ENCODE measurements at regions not wholly inside any gene's neighbourhood (a gene's known extent, or its start where the extent isn't known, plus 50 kb on each side); places are given as distances from the start of the nearest gene placed in this dataset.
"Not testable (repeated sequence)": the region's sequence is repeated elsewhere in the genome, so short reads cannot be mapped to it uniquely, and the experiment has no call there.

DNA sequence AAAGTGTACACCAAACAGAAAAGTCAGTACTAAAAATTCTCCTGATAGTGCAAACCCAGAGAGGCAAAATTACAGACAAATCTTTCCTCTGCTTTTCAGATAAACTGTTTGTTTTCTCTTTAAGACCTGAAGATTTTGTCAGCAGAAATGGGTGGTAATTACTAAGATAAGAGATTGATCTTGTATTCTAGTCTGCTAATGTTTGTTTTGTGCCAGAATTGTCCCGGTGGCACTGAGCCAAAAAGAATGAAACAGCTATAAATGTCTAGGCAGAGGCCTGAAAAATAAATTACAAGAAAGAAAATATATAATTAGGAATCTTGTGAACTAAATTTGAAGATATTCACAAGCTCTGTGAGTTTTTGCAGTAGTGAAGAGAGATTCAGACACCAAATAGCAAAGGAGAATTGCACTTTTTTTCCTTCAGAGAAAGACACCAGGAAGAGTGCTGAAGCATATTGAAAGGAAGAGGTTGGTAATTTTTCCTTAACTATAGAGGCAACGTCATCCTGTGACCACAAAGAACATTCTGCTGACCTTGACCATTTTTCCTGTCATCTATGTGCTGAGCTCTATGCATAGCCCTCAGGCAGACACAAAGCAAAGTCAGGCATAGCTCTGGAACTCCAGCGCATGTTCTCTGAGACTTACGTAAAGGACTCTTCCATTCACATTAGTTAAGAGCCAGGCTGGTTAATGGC, 314.5 kb upstream of the RASGEF1B start:
- H3K4me3 Mint-ChIP-seq (ENCODE audit: unreplicated experiment) = no peak overlapping the region
- TF ChIP-seq, protein P1, sequence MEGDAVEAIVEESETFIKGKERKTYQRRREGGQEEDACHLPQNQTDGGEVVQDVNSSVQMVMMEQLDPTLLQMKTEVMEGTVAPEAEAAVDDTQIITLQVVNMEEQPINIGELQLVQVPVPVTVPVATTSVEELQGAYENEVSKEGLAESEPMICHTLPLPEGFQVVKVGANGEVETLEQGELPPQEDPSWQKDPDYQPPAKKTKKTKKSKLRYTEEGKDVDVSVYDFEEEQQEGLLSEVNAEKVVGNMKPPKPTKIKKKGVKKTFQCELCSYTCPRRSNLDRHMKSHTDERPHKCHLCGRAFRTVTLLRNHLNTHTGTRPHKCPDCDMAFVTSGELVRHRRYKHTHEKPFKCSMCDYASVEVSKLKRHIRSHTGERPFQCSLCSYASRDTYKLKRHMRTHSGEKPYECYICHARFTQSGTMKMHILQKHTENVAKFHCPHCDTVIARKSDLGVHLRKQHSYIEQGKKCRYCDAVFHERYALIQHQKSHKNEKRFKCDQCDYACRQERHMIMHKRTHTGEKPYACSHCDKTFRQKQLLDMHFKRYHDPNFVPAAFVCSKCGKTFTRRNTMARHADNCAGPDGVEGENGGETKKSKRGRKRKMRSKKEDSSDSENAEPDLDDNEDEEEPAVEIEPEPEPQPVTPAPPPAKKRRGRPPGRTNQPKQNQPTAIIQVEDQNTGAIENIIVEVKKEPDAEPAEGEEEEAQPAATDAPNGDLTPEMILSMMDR (IDR thresholded peaks at IDR 0.05) = no peak

DNA sequence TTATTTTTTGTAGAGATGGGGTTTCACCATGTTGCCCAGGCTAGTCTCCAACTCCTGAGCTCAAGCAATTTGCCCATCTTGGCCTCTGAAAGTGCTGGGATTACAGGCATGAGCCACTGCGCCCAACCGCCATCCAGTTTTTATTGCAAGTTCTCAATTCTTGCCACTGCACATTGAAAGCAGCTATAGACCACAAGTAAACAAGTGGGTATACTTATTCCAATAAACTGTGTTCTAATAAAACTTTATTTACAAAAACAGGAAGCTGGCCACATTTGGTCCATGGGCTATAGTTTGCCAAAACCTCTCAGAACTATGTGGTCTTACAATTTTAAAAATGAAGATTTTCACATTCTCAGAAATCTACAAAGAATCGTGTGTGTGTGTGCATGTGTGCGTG, 313.6 kb upstream of the RASGEF1B start:
- H3K27me3 Mint-ChIP-seq (ENCODE audit: low read depth) = peaks cover 7% of the 10 kb centered on the region
- H3K36me3 Mint-ChIP-seq (ENCODE audit: low read depth) = no peaks in the 10 kb centered on the region
- no peak overlapping the region for H3K4me3 Mint-ChIP-seq (ENCODE audit: unreplicated experiment)
- peaks cover 10% of the 10 kb centered on the region for H3K4me1 Mint-ChIP-seq (ENCODE audit: low read depth)
- no peaks in the 10 kb centered on the region for H3K9me3 Mint-ChIP-seq (ENCODE audit: low read depth)
- no peak for DNase-seq (ENCODE audit: low spot score)
- H3K27ac Mint-ChIP-seq (ENCODE audit: unreplicated experiment) = no peak overlapping the region
- TF ChIP-seq, protein P1 (IDR thresholded peaks at IDR 0.05) = no peak

More for the DNA sequence above, 314.5 kb upstream of the RASGEF1B start:
- DNase-seq (ENCODE audit: low spot score) = no peak
- Mint-ChIP-seq H3K9me3 (ENCODE audit: low read depth) (no peaks in the 10 kb centered on the region), H3K4me1 (ENCODE audit: low read depth) (peaks cover 10% of the 10 kb centered on the region), H3K27ac (ENCODE audit: unreplicated experiment) (no peak overlapping the region), H3K27me3 (ENCODE audit: low read depth) (peaks cover 6% of the 10 kb centered on the region), H3K36me3 (ENCODE audit: low read depth) (no peaks in the 10 kb centered on the region)

DNA sequence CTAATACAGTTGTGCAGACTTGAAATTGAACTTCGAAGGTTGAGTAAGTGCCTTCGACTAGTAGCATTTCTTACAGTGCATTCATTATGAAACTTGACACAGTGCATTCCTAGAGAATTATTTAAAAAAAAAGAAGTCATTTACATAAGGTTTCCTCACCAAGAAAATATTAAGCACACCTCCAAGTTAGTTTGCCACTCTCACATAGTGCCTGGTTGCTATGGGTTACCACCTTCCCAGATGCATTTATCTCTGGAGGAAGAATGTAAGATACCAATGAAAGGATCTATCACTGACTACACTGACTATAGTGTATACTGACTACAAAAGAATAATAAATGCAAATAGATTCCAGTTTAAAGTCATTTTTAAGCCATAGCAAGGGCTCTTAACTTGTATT, 311.9 kb upstream of the RASGEF1B start:
- no peaks in the 10 kb centered on the region for H3K36me3 Mint-ChIP-seq (ENCODE audit: low read depth)
- H3K4me1 Mint-ChIP-seq (ENCODE audit: low read depth) = peaks cover 10% of the 10 kb centered on the region
- H3K4me3 Mint-ChIP-seq (ENCODE audit: unreplicated experiment) = no peak overlapping the region
- no peaks in the 10 kb centered on the region for H3K9me3 Mint-ChIP-seq (ENCODE audit: low read depth)
- TF ChIP-seq, protein P1 (IDR thresholded peaks at IDR 0.05) = no peak
- H3K27ac Mint-ChIP-seq (ENCODE audit: unreplicated experiment) = no peak overlapping the region
- no peak for DNase-seq (ENCODE audit: low spot score)
- H3K27me3 Mint-ChIP-seq (ENCODE audit: low read depth) = peaks cover 6% of the 10 kb centered on the region

DNA sequence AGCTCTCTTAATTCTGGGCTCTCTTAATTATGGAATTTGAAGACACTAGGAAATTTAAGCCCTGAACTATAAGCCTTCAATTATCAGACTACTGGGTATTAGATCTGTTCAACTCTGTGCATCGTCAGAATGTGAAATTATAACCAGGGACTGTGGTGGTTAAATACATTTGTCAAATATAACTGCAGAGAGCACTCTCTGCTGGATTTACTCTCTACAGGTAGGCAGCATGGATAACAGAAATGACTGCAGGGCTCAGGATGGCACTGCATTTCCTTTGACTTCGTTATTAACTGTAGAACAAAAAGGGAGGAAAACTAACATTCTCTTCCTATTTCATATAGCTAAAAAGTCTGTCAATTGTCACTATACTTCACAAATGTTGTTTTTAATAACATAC, 310.1 kb upstream of the RASGEF1B start:
- Mint-ChIP-seq H3K36me3 (ENCODE audit: low read depth) (no peaks in the 10 kb centered on the region), H3K9me3 (ENCODE audit: low read depth) (peaks cover 3% of the 10 kb centered on the region), H3K4me1 (ENCODE audit: low read depth) (peaks cover 10% of the 10 kb centered on the region), H3K27me3 (ENCODE audit: low read depth) (peaks cover 7% of the 10 kb centered on the region), H3K27ac (ENCODE audit: unreplicated experiment) (no peak overlapping the region), H3K4me3 (ENCODE audit: unreplicated experiment) (no peak overlapping the region)
- DNase-seq (ENCODE audit: low spot score) = no peak
- TF ChIP-seq, protein P1 (IDR thresholded peaks at IDR 0.05) = no peak

DNA sequence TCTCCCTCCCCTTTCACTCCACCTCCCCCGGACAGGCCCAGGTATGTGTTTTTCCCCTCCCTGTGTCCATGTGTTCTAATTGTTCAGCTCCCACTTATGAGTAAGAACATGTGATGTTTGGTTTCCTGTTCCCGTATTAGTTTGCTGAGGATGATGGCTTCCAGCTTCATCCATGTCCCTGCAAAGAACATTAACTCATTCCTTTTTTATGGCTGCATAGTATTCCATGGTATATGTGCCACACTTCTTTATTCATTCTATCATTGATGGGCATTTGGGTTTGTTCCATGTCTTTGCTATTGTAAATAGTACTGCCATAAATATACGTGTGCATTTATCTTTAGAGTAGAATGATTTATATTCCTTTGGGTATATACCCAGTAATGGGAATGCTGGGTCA, 306.0 kb upstream of the RASGEF1B start:
- H3K4me3 Mint-ChIP-seq (ENCODE audit: unreplicated experiment); H3K36me3 Mint-ChIP-seq (ENCODE audit: low read depth); H3K4me1 Mint-ChIP-seq (ENCODE audit: low read depth); H3K27ac Mint-ChIP-seq (ENCODE audit: unreplicated experiment); H3K9me3 Mint-ChIP-seq (ENCODE audit: low read depth); DNase-seq (ENCODE audit: low spot score): not testable (repeated sequence)
- peaks cover 12% of the 10 kb centered on the region for H3K27me3 Mint-ChIP-seq (ENCODE audit: low read depth)

DNA sequence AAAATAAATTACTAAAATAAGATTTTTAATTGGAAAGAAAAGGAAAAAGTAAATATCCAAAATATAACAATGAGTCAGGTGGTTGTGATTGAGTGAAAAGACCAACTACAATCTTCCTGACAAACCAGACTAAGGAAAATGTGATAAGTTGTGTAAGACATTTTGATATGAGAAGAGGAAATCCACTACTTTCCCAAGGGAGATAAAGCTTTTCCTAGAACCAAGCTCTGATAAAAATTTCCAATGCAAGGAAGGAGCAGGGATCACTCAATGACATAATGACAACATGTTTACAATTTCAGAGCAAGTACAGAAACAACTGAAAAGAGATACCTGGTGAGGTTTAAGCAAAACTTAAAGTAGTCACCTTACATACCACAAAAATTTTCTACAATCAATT, 305.1 kb upstream of the RASGEF1B start:
- Mint-ChIP-seq H3K27me3 (ENCODE audit: low read depth) (peaks cover 12% of the 10 kb centered on the region), H3K9me3 (ENCODE audit: low read depth) (peaks cover 7% of the 10 kb centered on the region), H3K4me3 (ENCODE audit: unreplicated experiment) (no peak overlapping the region), H3K36me3 (ENCODE audit: low read depth) (no peaks in the 10 kb centered on the region), H3K27ac (ENCODE audit: unreplicated experiment) (no peak overlapping the region), H3K4me1 (ENCODE audit: low read depth) (no peaks in the 10 kb centered on the region)
- TF ChIP-seq, protein P1 (IDR thresholded peaks at IDR 0.05) = no peak
- DNase-seq (ENCODE audit: low spot score) = no peak

Data from chondrocyte (in vitro differentiated cells).